ENCODE measurements at regions not wholly inside any gene's neighbourhood (a gene's known extent, or its start where the extent isn't known, plus 50 kb on each side); places are given as distances from the start of the nearest gene placed in this dataset.
A peak's percentile ranks its signal among the peaks of the same experiment; 100 is the strongest.
"Not testable (repeated sequence)": the region's sequence is repeated elsewhere in the genome, so short reads cannot be mapped to it uniquely, and the experiment has no call there.

- Mint-ChIP-seq H3K4me3 (no peak overlapping the region), H3K4me1 (no peaks in the 10 kb centered on the region), H3K27me3 (no peaks in the 10 kb centered on the region), H3K36me3 (no peaks in the 10 kb centered on the region), H3K9me3 (peaks cover 5% of the 10 kb centered on the region), H3K27ac (no peak overlapping the region)
- ATAC-seq: no peak
Measured at GRCh38 chr7:112630565-112630964, 149.8 kb downstream of the LSMEM1 start.

GRCh38 chr7:112634107-112634506 is 153.3 kb downstream of the LSMEM1 start:
- no peaks in the 10 kb centered on the region for H3K4me1 Mint-ChIP-seq
- no peak overlapping the region for H3K4me3 Mint-ChIP-seq
- no peak overlapping the region for H3K27ac Mint-ChIP-seq
- H3K27me3 Mint-ChIP-seq: no peaks in the 10 kb centered on the region
- H3K9me3 Mint-ChIP-seq: no peaks in the 10 kb centered on the region
- H3K36me3 Mint-ChIP-seq: no peaks in the 10 kb centered on the region
- no peak for ATAC-seq

GRCh38 chr7:112635742-112636141 is 154.5 kb downstream of the TMEM168 start:
- no peak for ATAC-seq
- Mint-ChIP-seq H3K4me3 (no peak overlapping the region), H3K27me3 (no peaks in the 10 kb centered on the region), H3K36me3 (no peaks in the 10 kb centered on the region), H3K27ac (no peak overlapping the region), H3K4me1 (no peaks in the 10 kb centered on the region), H3K9me3 (no peaks in the 10 kb centered on the region)

- Mint-ChIP-seq H3K27ac (no peak overlapping the region), H3K4me1 (no peaks in the 10 kb centered on the region), H3K4me3 (no peak overlapping the region), H3K9me3 (peaks cover 13% of the 10 kb centered on the region), H3K27me3 (no peaks in the 10 kb centered on the region), H3K36me3 (no peaks in the 10 kb centered on the region)
- peak; percentile 27 for ATAC-seq
Measured at GRCh38 chr7:112638675-112639400, 151.4 kb downstream of the TMEM168 start.

GRCh38 chr7:112640685-112641084 is 149.5 kb downstream of the TMEM168 start:
- Mint-ChIP-seq H3K4me1 (no peaks in the 10 kb centered on the region), H3K36me3 (no peaks in the 10 kb centered on the region), H3K4me3 (no peak overlapping the region), H3K9me3 (peaks cover 16% of the 10 kb centered on the region), H3K27ac (no peak overlapping the region), H3K27me3 (peaks cover 4% of the 10 kb centered on the region)
- ATAC-seq: no peak

- no peaks in the 10 kb centered on the region for H3K36me3 Mint-ChIP-seq
- ATAC-seq: no peak
- no peak overlapping the region for H3K27ac Mint-ChIP-seq
- peaks cover 35% of the 10 kb centered on the region for H3K9me3 Mint-ChIP-seq
- peaks cover 14% of the 10 kb centered on the region for H3K27me3 Mint-ChIP-seq
- no peaks in the 10 kb centered on the region for H3K4me1 Mint-ChIP-seq
- H3K4me3 Mint-ChIP-seq: no peak overlapping the region
Measured at GRCh38 chr7:112646783-112647182, 143.4 kb downstream of the TMEM168 start.

- H3K4me3 Mint-ChIP-seq: no peak overlapping the region
- no peak for ATAC-seq
- H3K27me3 Mint-ChIP-seq: peaks cover 14% of the 10 kb centered on the region
- peaks cover 30% of the 10 kb centered on the region for H3K9me3 Mint-ChIP-seq
- H3K36me3 Mint-ChIP-seq: no peaks in the 10 kb centered on the region
- no peaks in the 10 kb centered on the region for H3K4me1 Mint-ChIP-seq
- H3K27ac Mint-ChIP-seq: no peak overlapping the region
Measured at GRCh38 chr7:112648781-112649180, 141.4 kb downstream of the TMEM168 start.

GRCh38 chr7:112649560-112649959 is 140.6 kb downstream of the TMEM168 start:
- no peak overlapping the region for H3K27ac Mint-ChIP-seq
- H3K36me3 Mint-ChIP-seq: no peaks in the 10 kb centered on the region
- peaks cover 14% of the 10 kb centered on the region for H3K27me3 Mint-ChIP-seq
- H3K9me3 Mint-ChIP-seq: peaks cover 26% of the 10 kb centered on the region
- ATAC-seq: no peak
- no peaks in the 10 kb centered on the region for H3K4me1 Mint-ChIP-seq
- no peak overlapping the region for H3K4me3 Mint-ChIP-seq

- Mint-ChIP-seq H3K4me1 (no peaks in the 10 kb centered on the region), H3K4me3 (no peak overlapping the region), H3K9me3 (peaks cover 16% of the 10 kb centered on the region), H3K36me3 (no peaks in the 10 kb centered on the region), H3K27me3 (no peaks in the 10 kb centered on the region), H3K27ac (no peak overlapping the region)
- no peak for ATAC-seq
Measured at GRCh38 chr7:112654322-112655216, 135.6 kb downstream of the TMEM168 start.

- Mint-ChIP-seq H3K9me3 (no peaks in the 10 kb centered on the region), H3K27ac (no peak overlapping the region), H3K4me3 (no peak overlapping the region), H3K27me3 (no peaks in the 10 kb centered on the region), H3K4me1 (no peaks in the 10 kb centered on the region), H3K36me3 (no peaks in the 10 kb centered on the region)
- ATAC-seq: no peak
Measured at GRCh38 chr7:112665709-112666108, 124.5 kb downstream of the TMEM168 start.

GRCh38 chr7:112668561-112668960 is 121.6 kb downstream of the TMEM168 start:
- Mint-ChIP-seq H3K4me3 (no peak overlapping the region), H3K9me3 (no peaks in the 10 kb centered on the region), H3K36me3 (no peaks in the 10 kb centered on the region), H3K27ac (no peak overlapping the region), H3K27me3 (peaks cover 13% of the 10 kb centered on the region), H3K4me1 (no peaks in the 10 kb centered on the region)
- ATAC-seq: no peak

- H3K27ac Mint-ChIP-seq: no peak overlapping the region
- H3K9me3 Mint-ChIP-seq: no peaks in the 10 kb centered on the region
- H3K27me3 Mint-ChIP-seq: peaks cover 20% of the 10 kb centered on the region
- no peaks in the 10 kb centered on the region for H3K4me1 Mint-ChIP-seq
- no peak overlapping the region for H3K4me3 Mint-ChIP-seq
- H3K36me3 Mint-ChIP-seq: no peaks in the 10 kb centered on the region
- ATAC-seq: no peak
Measured at GRCh38 chr7:112669306-112669705, 120.9 kb downstream of the TMEM168 start.

- H3K4me1 Mint-ChIP-seq: no peaks in the 10 kb centered on the region
Measured at GRCh38 chr7:112670193-112670592, 120.0 kb downstream of the TMEM168 start.

GRCh38 chr7:112678626-112679025 is 111.6 kb downstream of the TMEM168 start:
- ATAC-seq: no peak
- H3K4me1 Mint-ChIP-seq: no peaks in the 10 kb centered on the region
- peaks cover 3% of the 10 kb centered on the region for H3K9me3 Mint-ChIP-seq
- peaks cover 8% of the 10 kb centered on the region for H3K27me3 Mint-ChIP-seq
- H3K4me3 Mint-ChIP-seq: no peak overlapping the region
- no peaks in the 10 kb centered on the region for H3K36me3 Mint-ChIP-seq
- H3K27ac Mint-ChIP-seq: no peak overlapping the region

More at GRCh38 chr7:112670193-112670592, 120.0 kb downstream of the TMEM168 start:
- H3K9me3 Mint-ChIP-seq: no peaks in the 10 kb centered on the region
- ATAC-seq: no peak
- no peaks in the 10 kb centered on the region for H3K36me3 Mint-ChIP-seq
- no peak overlapping the region for H3K4me3 Mint-ChIP-seq
- peaks cover 21% of the 10 kb centered on the region for H3K27me3 Mint-ChIP-seq
- no peak overlapping the region for H3K27ac Mint-ChIP-seq

GRCh38 chr7:112689466-112690177 is 100.6 kb downstream of the TMEM168 start:
- H3K36me3 Mint-ChIP-seq, H3K4me1 Mint-ChIP-seq, H3K9me3 Mint-ChIP-seq, H3K27ac Mint-ChIP-seq, ATAC-seq, H3K4me3 Mint-ChIP-seq: not testable (repeated sequence)
- peaks cover 31% of the 10 kb centered on the region for H3K27me3 Mint-ChIP-seq

Measured in stimulated activated memory B cell treated with anti-CD40 and anti-IgM and Interleukin-4, amounts not matched to agents 10 μg/mL and 1 μg/mL and 100 μg/mL, for 72 hours (primary cell).